HFFc6 (cell line): ENCODE measurements at regions not wholly inside any gene's neighbourhood (a gene's known extent, or its start where the extent isn't known, plus 50 kb on each side); places are given as distances from the start of the nearest gene placed in this dataset.
"Not testable (repeated sequence)": the region's sequence is repeated elsewhere in the genome, so short reads cannot be mapped to it uniquely, and the experiment has no call there.

Experiments
- DNase-seq: peaks from one replicate; pipeline ENCODE4 v3.0.0-alpha.2; 2018
- H3K27ac Mint-ChIP-seq: 2 replicates; pipeline ENCODE4 v1.8.0; 2020; ENCODE audit warnings: mild to moderate bottlenecking, mixed read lengths
- H3K27me3 Mint-ChIP-seq: 2 replicates; pipeline ENCODE4 v1.8.0; 2021; ENCODE audit warnings: mild to moderate bottlenecking, moderate library complexity, mixed read lengths; ENCODE audit not compliant: insufficient read depth
- H3K36me3 Mint-ChIP-seq: 2 replicates; pipeline ENCODE4 v1.8.0; 2021; ENCODE audit warnings: low read depth, mixed read lengths
- H3K4me1 Mint-ChIP-seq: 2 replicates; pipeline ENCODE4 v1.8.0; 2020; ENCODE audit warnings: low read depth, mixed read lengths
- H3K4me3 Mint-ChIP-seq: 2 replicates; pipeline ENCODE4 v1.8.0; 2020; ENCODE audit warnings: mild to moderate bottlenecking, moderate library complexity, mixed read lengths
- H3K9me3 Mint-ChIP-seq: 2 replicates; pipeline ENCODE4 v1.8.0; 2020; ENCODE audit warnings: mild to moderate bottlenecking, mixed read lengths
- CTCF ChIP-seq: fragments of 200-600 bp; sonication (generic); IDR thresholded peaks from 2 replicates; pipeline ENCODE4 v1.5.0; 2021; ENCODE audit warnings: antibody characterized with exemption, mild to moderate bottlenecking

- Mint-ChIP-seq H3K9me3 (peaks cover 6% of the 10 kb centered on the region; the same call in 1 of the 2 replicates), H3K4me3 (peak overlapping the region; percentile 74; the same call in 1 of the 2 replicates), H3K36me3 (no peaks in the 10 kb centered on the region), H3K27ac (peak overlapping the region; percentile 61; the same call in 1 of the 2 replicates), H3K27me3 (no peaks in the 10 kb centered on the region), H3K4me1 (peaks cover 30% of the 10 kb centered on the region; the same call in 1 of the 2 replicates)
- no peak for TF ChIP-seq CTCF
- no peak for DNase-seq
These were observed 192.3 kb upstream of the SGO1 start for GRCh38 chr3:20378315-20378714.

- H3K27ac Mint-ChIP-seq, result no peak overlapping the region
- H3K4me1 Mint-ChIP-seq, result peaks cover 37% of the 10 kb centered on the region; the same call in 1 of the 2 replicates
- no peaks in the 10 kb centered on the region for H3K27me3 Mint-ChIP-seq
- no peak for DNase-seq
- peaks cover 6% of the 10 kb centered on the region; the same call in 1 of the 2 replicates for H3K9me3 Mint-ChIP-seq
- H3K4me3 Mint-ChIP-seq, result no peak overlapping the region
- no peaks in the 10 kb centered on the region for H3K36me3 Mint-ChIP-seq
- TF ChIP-seq CTCF, result no peak
These were observed 190.7 kb upstream of the SGO1 start for GRCh38 chr3:20376665-20377217.

GRCh38 chr3:20375302-20375701 lies 189.3 kb upstream of the SGO1 start:
- DNase-seq, result no peak
- H3K4me3 Mint-ChIP-seq, result no peak overlapping the region
- no peak overlapping the region for H3K27ac Mint-ChIP-seq
- peaks cover 5% of the 10 kb centered on the region; the same call in 1 of the 2 replicates for H3K9me3 Mint-ChIP-seq
- H3K27me3 Mint-ChIP-seq, result no peaks in the 10 kb centered on the region
- H3K4me1 Mint-ChIP-seq, result peaks cover 35% of the 10 kb centered on the region; the same call in 1 of the 2 replicates
- H3K36me3 Mint-ChIP-seq, result no peaks in the 10 kb centered on the region
- no peak for TF ChIP-seq CTCF

- not testable (repeated sequence) for H3K27me3 Mint-ChIP-seq, H3K36me3 Mint-ChIP-seq, H3K27ac Mint-ChIP-seq, H3K9me3 Mint-ChIP-seq, DNase-seq
- H3K4me3 Mint-ChIP-seq, result peak overlapping the region; percentile 77; the same call in 1 of the 2 replicates
- peaks cover 23% of the 10 kb centered on the region; the same call in 1 of the 2 replicates for H3K4me1 Mint-ChIP-seq
These were observed 184.5 kb upstream of the SGO1 start for GRCh38 chr3:20370273-20371063.

- H3K4me1 Mint-ChIP-seq, result peaks cover 10% of the 10 kb centered on the region; the same call in 1 of the 2 replicates
- no peak overlapping the region for H3K4me3 Mint-ChIP-seq
- peaks cover 6% of the 10 kb centered on the region for H3K9me3 Mint-ChIP-seq
- DNase-seq, result no peak
- no peak overlapping the region for H3K27ac Mint-ChIP-seq
- no peak for TF ChIP-seq CTCF
- H3K36me3 Mint-ChIP-seq, result no peaks in the 10 kb centered on the region; the same call in 1 of the 2 replicates
- H3K27me3 Mint-ChIP-seq, result no peaks in the 10 kb centered on the region; the same call in 1 of the 2 replicates
These were observed 175.0 kb upstream of the SGO1 start for GRCh38 chr3:20361000-20361399.

GRCh38 chr3:20353286-20353685 lies 167.3 kb upstream of the SGO1 start:
- DNase-seq, result no peak
- H3K4me3 Mint-ChIP-seq, result no peak overlapping the region
- H3K9me3 Mint-ChIP-seq, result peaks cover 3% of the 10 kb centered on the region
- no peaks in the 10 kb centered on the region; the same call in 1 of the 2 replicates for H3K4me1 Mint-ChIP-seq
- no peak overlapping the region for H3K27ac Mint-ChIP-seq
- no peaks in the 10 kb centered on the region; the same call in 1 of the 2 replicates for H3K36me3 Mint-ChIP-seq
- TF ChIP-seq CTCF, result no peak
- peaks cover 2% of the 10 kb centered on the region for H3K27me3 Mint-ChIP-seq
